Neural cell (in vitro differentiated cells): ENCODE measurements at regions not wholly inside any gene's neighbourhood (a gene's known extent, or its start where the extent isn't known, plus 50 kb on each side); places are given as distances from the start of the nearest gene placed in this dataset.
"Not testable (repeated sequence)": the region's sequence is repeated elsewhere in the genome, so short reads cannot be mapped to it uniquely, and the experiment has no call there.

ENCODE experiments used
- H2AFZ ChIP-seq: fragments of 200-600, 300-800 bp; sonication (generic), shearing (Covaris generic); 2 replicates; pipeline ENCODE4 v1.6.0; 2014; ENCODE audit warnings: low read depth, mild to moderate bottlenecking, antibody characterized with exemption, low read length, moderate library complexity
- H3F3A ChIP-seq: fragments of 200-600 bp; shearing (Covaris generic); 2 replicates; pipeline ENCODE4 v1.6.1; 2016; ENCODE audit warnings: mild to moderate bottlenecking, moderate library complexity, mixed read lengths, antibody characterized with exemption, low read length; ENCODE audit not compliant: insufficient read depth, poor library complexity, severe bottlenecking
- H3K27ac ChIP-seq: fragments of 200-600, 300-800 bp; sonication (generic), shearing (Covaris generic); 2 replicates; pipeline ENCODE4 v1.5.1; 2014; ENCODE audit warnings: mild to moderate bottlenecking, low read length, moderate library complexity
- H3K27me3 ChIP-seq: fragments of 300-800, 200-600 bp; sonication (generic), shearing (Covaris generic); 2 replicates; pipeline ENCODE4 v1.6.0; 2014; ENCODE audit warnings: mild to moderate bottlenecking, low read depth, low read length, moderate library complexity; ENCODE audit not compliant: insufficient read depth
- H3K36me3 ChIP-seq: fragments of 300-800, 200-600 bp; sonication (generic), shearing (Covaris generic); 2 replicates; pipeline ENCODE4 v1.5.1; 2014; ENCODE audit warnings: mild to moderate bottlenecking, antibody characterized with exemption, low read length, moderate library complexity; ENCODE audit not compliant: insufficient read depth
- H3K4me2 ChIP-seq: fragments of 300-800, 200-600 bp; sonication (generic), shearing (Covaris generic); 2 replicates; pipeline ENCODE4 v1.6.0; 2014; ENCODE audit warnings: mild to moderate bottlenecking, low read length
- H3K4me3 ChIP-seq: fragments of 300-800, 200-600 bp; sonication (generic), shearing (Covaris generic); 2 replicates; pipeline ENCODE4 v1.5.1; 2014; ENCODE audit warnings: mild to moderate bottlenecking, low read length, moderate library complexity
- H3K79me2 ChIP-seq: fragments of 200-600 bp; shearing (Covaris generic); replicated peaks from 2 replicates; pipeline ENCODE4 v1.6.0; 2014; ENCODE audit warnings: mild to moderate bottlenecking, low read length, moderate library complexity; ENCODE audit not compliant: insufficient read depth
- H3K9ac ChIP-seq: fragments of 300-800, 200-600 bp; sonication (generic), shearing (Covaris generic); 2 replicates; pipeline ENCODE4 v1.6.1; 2016; ENCODE audit warnings: mild to moderate bottlenecking, low read length, mixed read lengths
- H3K9me2 ChIP-seq: fragments of 200-600 bp; shearing (Covaris generic); 2 replicates; pipeline ENCODE4 v1.6.1; 2016; ENCODE audit warnings: mild to moderate bottlenecking, low read length, mixed read lengths; ENCODE audit not compliant: insufficient read depth
- H3K9me3 ChIP-seq: fragments of 200-600, 300-800 bp; sonication (generic), shearing (Covaris generic); 2 replicates; pipeline ENCODE4 v1.6.1; 2016; ENCODE audit warnings: mild to moderate bottlenecking, mixed run types, low read length, moderate library complexity, mixed read lengths
- H4K20me1 ChIP-seq: fragments of 200-600 bp; shearing (Covaris generic); 2 replicates; pipeline ENCODE4 v1.6.1; 2016; ENCODE audit warnings: mild to moderate bottlenecking, mixed run types; ENCODE audit not compliant: insufficient read depth
- CTCF ChIP-seq: fragments of 450-650 bp; IDR thresholded peaks from 2 replicates; pipeline ENCODE4 v1.5.1; 2014; ENCODE audit warnings: antibody characterized with exemption, mild to moderate bottlenecking, moderate library complexity; ENCODE audit not compliant: poor library complexity, severe bottlenecking
- EP300 ChIP-seq: fragments of 450-650 bp; conservative IDR thresholded peaks from 2 replicates; pipeline ENCODE4 v1.6.1; 2014; ENCODE audit warnings: antibody characterized with exemption, mild to moderate bottlenecking, moderate library complexity; ENCODE audit not compliant: poor library complexity, severe bottlenecking
- EZH2 ChIP-seq: fragments of 200-600, 300-800 bp; shearing (Covaris generic), sonication (generic); IDR thresholded peaks from 2 replicates; pipeline ENCODE4 v1.6.1; 2014; ENCODE audit warnings: antibody characterized with exemption, low read length, borderline replicate concordance, mild to moderate bottlenecking; ENCODE audit not compliant: insufficient read depth, poor library complexity, severe bottlenecking
- MXI1 ChIP-seq: fragments of 450-650 bp; conservative IDR thresholded peaks from 2 replicates; pipeline ENCODE4 v1.6.1; 2014; ENCODE audit warnings: antibody characterized with exemption, mild to moderate bottlenecking; ENCODE audit not compliant: poor library complexity, severe bottlenecking
- POLR2AphosphoS5 ChIP-seq: IDR thresholded peaks from 2 replicates; pipeline ENCODE4 v1.6.1; 2012
- RAD21 ChIP-seq: fragments of 450-650 bp; conservative IDR thresholded peaks from 2 replicates; pipeline ENCODE4 v1.6.1; 2014; ENCODE audit warnings: antibody characterized with exemption, mild to moderate bottlenecking, moderate library complexity
- SMC3 ChIP-seq: fragments of 450-650 bp; conservative IDR thresholded peaks from 2 replicates; pipeline ENCODE4 v1.6.1; 2014; ENCODE audit warnings: antibody characterized with exemption, mild to moderate bottlenecking, moderate library complexity; ENCODE audit not compliant: poor library complexity
- TAF1 ChIP-seq: IDR thresholded peaks from 2 replicates; pipeline ENCODE4 v1.6.1; 2012; ENCODE audit warnings: low read depth
- TF ChIP-seq, protein P1 (sequence below): IDR thresholded peaks from 2 replicates; pipeline ENCODE4 v1.6.1; 2012; ENCODE audit warnings: borderline replicate concordance

- Histone ChIP-seq H3K9me2 (no peaks in the 10 kb centered on the region), H3K9ac (no peak overlapping the region), H4K20me1 (no peaks in the 10 kb centered on the region), H3F3A (no peaks in the 10 kb centered on the region), H3K4me3 (no peak overlapping the region), H3K27me3 (no peaks in the 10 kb centered on the region), H3K36me3 (no peaks in the 10 kb centered on the region), H2AFZ (no peak overlapping the region), H3K27ac (no peak overlapping the region), H3K79me2 (no peaks in the 10 kb centered on the region), H3K9me3 (no peaks in the 10 kb centered on the region), H3K4me2 (no peak overlapping the region)
- TF ChIP-seq RAD21 (no peak), TAF1 (no peak), POLR2AphosphoS5 (no peak), SMC3 (no peak), EP300 (no peak), MXI1 (no peak), EZH2 (no peak), CTCF (no peak)
- TF ChIP-seq, protein P1, sequence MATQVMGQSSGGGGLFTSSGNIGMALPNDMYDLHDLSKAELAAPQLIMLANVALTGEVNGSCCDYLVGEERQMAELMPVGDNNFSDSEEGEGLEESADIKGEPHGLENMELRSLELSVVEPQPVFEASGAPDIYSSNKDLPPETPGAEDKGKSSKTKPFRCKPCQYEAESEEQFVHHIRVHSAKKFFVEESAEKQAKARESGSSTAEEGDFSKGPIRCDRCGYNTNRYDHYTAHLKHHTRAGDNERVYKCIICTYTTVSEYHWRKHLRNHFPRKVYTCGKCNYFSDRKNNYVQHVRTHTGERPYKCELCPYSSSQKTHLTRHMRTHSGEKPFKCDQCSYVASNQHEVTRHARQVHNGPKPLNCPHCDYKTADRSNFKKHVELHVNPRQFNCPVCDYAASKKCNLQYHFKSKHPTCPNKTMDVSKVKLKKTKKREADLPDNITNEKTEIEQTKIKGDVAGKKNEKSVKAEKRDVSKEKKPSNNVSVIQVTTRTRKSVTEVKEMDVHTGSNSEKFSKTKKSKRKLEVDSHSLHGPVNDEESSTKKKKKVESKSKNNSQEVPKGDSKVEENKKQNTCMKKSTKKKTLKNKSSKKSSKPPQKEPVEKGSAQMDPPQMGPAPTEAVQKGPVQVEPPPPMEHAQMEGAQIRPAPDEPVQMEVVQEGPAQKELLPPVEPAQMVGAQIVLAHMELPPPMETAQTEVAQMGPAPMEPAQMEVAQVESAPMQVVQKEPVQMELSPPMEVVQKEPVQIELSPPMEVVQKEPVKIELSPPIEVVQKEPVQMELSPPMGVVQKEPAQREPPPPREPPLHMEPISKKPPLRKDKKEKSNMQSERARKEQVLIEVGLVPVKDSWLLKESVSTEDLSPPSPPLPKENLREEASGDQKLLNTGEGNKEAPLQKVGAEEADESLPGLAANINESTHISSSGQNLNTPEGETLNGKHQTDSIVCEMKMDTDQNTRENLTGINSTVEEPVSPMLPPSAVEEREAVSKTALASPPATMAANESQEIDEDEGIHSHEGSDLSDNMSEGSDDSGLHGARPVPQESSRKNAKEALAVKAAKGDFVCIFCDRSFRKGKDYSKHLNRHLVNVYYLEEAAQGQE = no peak
Observed at GRCh38 chr13:63446329-63446728, 2030.7 kb upstream of the PCDH20 start.

GRCh38 chr13:63444225-63444624, 2028.6 kb upstream of the PCDH20 start:
- H4K20me1 ChIP-seq, H3K79me2 ChIP-seq, H3K9me2 ChIP-seq, H3K4me2 ChIP-seq, H3F3A ChIP-seq, H3K9ac ChIP-seq, H3K9me3 ChIP-seq, H3K27ac ChIP-seq, H3K4me3 ChIP-seq, H3K27me3 ChIP-seq, H3K36me3 ChIP-seq, H2AFZ ChIP-seq: not testable (repeated sequence)

DNA sequence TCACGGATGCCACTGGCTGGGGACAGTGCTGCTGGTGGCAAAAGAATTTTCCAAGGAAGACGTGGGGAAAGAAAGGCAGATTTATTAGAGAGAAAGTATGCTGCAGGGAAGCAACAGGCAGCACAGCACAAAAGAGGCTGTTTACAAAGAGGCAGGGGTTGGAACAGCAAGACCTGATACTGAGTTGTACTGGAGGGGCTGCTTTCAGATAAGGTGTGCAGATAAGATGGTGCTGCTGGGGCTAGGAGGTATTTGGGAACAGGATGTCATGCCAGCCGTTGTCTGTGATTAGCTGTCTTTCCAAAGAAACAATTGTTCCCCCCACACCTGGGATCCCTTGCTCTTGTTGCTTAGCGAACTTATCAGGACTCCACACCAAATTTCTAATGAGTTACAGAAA, 2023.3 kb upstream of the PCDH20 start:
- Histone ChIP-seq H3K27ac (no peak overlapping the region), H3K4me3 (no peak overlapping the region), H4K20me1 (no peaks in the 10 kb centered on the region), H2AFZ (no peak overlapping the region), H3K9me3 (no peaks in the 10 kb centered on the region), H3K9me2 (no peaks in the 10 kb centered on the region), H3K4me2 (no peak overlapping the region), H3K9ac (no peak overlapping the region), H3K79me2 (no peaks in the 10 kb centered on the region), H3K27me3 (no peaks in the 10 kb centered on the region), H3F3A (no peaks in the 10 kb centered on the region), H3K36me3 (no peaks in the 10 kb centered on the region)
- TF ChIP-seq EP300 (no peak), POLR2AphosphoS5 (no peak), EZH2 (no peak), MXI1 (no peak), RAD21 (no peak), CTCF (no peak), TAF1 (no peak), SMC3 (no peak)
- TF ChIP-seq, protein P1 = no peak
